HL-60 (cell line): ENCODE measurements at regions not wholly inside any gene's neighbourhood (a gene's known extent, or its start where the extent isn't known, plus 50 kb on each side); places are given as distances from the start of the nearest gene placed in this dataset.
"Not testable (repeated sequence)": the region's sequence is repeated elsewhere in the genome, so short reads cannot be mapped to it uniquely, and the experiment has no call there.

ENCODE experiments used
- POLR2AphosphoS5 ChIP-seq: IDR thresholded peaks from 2 replicates; pipeline ENCODE4 v1.6.1; 2012; ENCODE audit warnings: low read depth
- TF ChIP-seq, protein P1 (sequence below): IDR thresholded peaks from one replicate; pipeline ENCODE4 v1.5.1; 2011; ENCODE audit warnings: low read length, control low read depth, inconsistent platforms; ENCODE audit not compliant: insufficient read depth

DNA sequence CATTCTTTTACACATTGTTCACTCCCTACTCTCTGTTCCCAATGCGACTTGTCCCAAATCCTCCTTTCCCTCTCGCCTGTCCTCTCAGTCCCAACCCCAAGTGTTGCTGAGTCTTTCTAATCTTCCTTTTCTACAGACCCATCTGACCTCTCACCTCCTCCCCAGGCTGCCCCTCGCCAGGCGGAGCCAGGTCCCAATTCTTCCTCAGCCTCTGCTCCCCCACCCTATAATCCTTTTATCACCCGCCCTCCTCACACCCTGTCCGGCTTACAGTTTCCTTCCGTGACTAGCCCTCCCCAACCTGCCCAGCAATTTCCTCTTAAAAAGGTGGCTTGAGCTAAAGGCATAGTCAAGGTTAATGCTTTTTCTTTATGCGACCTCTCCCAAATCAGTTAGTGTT lies 373.4 kb downstream of the RND3 start:
- TF ChIP-seq, protein P1, sequence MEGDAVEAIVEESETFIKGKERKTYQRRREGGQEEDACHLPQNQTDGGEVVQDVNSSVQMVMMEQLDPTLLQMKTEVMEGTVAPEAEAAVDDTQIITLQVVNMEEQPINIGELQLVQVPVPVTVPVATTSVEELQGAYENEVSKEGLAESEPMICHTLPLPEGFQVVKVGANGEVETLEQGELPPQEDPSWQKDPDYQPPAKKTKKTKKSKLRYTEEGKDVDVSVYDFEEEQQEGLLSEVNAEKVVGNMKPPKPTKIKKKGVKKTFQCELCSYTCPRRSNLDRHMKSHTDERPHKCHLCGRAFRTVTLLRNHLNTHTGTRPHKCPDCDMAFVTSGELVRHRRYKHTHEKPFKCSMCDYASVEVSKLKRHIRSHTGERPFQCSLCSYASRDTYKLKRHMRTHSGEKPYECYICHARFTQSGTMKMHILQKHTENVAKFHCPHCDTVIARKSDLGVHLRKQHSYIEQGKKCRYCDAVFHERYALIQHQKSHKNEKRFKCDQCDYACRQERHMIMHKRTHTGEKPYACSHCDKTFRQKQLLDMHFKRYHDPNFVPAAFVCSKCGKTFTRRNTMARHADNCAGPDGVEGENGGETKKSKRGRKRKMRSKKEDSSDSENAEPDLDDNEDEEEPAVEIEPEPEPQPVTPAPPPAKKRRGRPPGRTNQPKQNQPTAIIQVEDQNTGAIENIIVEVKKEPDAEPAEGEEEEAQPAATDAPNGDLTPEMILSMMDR, result not testable (repeated sequence)
- TF ChIP-seq POLR2AphosphoS5, result not testable (repeated sequence)
